ENCODE measurements at regions not wholly inside any gene's neighbourhood (a gene's known extent, or its start where the extent isn't known, plus 50 kb on each side); places are given as distances from the start of the nearest gene placed in this dataset.
A peak's percentile ranks its signal among the peaks of the same experiment; 100 is the strongest.
"Not testable (repeated sequence)": the region's sequence is repeated elsewhere in the genome, so short reads cannot be mapped to it uniquely, and the experiment has no call there.

DNA sequence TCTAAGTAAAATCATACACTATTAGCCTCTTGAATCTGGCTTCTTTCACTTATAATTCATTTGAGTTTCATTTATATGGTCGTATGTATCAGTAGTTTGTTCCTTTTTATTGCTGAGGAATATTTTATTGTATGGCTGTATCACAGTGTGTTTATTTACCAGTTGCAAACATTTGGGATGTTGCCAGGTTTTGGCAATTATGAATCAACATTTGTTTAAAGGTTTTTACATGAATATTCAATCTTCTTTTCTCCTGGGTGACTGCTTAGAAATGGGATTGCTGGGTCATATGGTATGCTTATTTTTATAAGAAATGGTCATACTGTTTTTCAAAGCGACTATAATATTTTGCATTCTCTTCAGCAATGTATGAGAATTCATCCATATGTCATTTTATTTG, 107.9 kb downstream of the PMAIP1 start:
- no peak for DNase-seq

DNA sequence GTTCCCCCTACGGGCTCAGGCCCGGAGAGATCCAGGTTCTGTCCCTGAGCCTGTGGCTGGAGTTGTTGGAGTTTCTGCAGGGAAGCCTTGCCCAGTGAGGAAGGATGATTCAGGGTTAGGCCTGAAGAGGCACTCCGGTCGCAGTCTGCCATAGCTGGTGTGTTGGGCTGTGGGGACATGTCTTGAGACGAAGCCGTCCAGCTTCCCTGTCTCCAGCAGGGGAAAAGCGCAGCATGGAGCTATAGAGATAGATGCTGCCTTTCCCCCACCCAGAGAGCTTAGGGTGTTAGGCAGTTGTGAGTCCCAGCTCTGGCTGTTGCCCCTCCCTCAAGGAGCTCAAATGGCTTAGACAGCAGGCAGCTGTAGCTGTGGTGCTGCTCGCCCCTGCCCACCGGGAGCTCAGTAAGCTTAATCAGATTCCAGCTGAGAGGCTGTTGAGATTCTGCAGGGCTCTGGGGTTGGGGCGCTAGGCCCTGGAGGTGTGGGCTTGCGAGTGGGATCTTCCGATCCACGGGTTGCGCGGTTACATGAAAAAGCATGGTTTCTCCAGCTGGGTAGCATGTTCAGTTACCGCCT, 103.9 kb downstream of the PMAIP1 start:
- no peak for DNase-seq

DNA sequence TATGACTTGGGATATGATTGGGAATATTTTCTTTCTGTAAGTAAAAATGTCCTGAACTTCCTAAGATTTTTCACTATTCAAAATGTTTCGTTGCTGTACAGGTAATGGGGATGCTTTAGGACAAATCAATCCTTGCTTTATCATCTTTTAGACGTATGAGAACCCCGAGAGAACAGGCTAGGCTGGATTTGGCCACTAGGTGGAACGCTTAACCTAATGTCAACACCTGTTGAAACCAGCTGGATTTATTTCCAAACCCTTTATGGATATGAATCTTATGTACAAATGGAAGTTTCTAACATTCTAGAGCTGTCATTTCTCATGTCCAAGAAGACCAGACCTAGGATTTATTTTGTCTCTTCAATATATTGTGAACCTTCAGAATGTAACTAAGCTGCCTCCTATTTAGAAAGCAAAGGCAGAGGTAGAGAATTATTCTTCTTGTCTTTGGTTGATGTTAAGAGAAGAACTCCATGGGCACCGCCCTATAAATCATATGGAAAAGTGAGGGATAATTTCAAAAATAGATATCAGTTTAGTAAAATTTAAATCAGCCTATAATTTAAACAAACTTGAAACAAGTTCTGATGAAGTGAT, 96.7 kb downstream of the PMAIP1 start:
- peak; percentile 52 for DNase-seq

DNA sequence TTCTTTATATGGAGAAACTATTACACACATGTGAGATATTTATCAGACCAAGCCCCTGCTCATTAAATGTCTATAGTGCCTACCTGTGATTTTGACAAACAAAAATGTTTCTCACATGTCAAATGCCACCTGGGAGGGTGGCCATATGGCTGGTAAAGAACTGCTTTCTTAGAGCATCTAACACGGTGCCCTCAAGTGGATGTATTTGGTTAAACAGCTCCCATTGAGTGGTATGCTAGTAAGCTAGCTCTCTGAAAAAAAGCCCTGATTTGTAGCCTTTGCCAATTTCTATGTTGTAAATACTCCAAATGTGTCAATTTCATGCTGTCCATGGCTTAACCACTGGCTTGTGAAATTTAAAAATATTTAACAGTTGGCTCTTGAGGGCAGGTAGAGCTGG, 94.6 kb downstream of the PMAIP1 start:
- DNase-seq = peak; percentile 15

DNA sequence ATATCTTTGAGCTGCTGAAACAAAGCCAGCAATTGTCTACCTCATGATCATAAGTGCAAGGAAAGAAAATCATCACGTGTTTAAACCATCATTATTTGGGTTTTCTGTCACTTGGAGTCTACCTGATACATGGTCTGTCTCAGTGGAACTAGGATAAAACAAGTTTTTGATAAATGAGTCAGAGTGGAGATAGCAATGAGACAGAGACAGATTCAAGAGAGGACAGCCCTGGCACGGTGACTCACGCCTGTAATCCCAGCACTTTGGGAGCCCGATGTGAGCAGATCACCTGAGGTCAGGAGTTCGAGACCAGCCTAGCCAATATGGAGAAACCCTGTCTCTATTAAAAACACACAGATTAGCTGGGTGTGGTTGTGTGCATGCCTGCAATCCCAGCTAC, 93.8 kb downstream of the PMAIP1 start:
- DNase-seq = no peak

DNA sequence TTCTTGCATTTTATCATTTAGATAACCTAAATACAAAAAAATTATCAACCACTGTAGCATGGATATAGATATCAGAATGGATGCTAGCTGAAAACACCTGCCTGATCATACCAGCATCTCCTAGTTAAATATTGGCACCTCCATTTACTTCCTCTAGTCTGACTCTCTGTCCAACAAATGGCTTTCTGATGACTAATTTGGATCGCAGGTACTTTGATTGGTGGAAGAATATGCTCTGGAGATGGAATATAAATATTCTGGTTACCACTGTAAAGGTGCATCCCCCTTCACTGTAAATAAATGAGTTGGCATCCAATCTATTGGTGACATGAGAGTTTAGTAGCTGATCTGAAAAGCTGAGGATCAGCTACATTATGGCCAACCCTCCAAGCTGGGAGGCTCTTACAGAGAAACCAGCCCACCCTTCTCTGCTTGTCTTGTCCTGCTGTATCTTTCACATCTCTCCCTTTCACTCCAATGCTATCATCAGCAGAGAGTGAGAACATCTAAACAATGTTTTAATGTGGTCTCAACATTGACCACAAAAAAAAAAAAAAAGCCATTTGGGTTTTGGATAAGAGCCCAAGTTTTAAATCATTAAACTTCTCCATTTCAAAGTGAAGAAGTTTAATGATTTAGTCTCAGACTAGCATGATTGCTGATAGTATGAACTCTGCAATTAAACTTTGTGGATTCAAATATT, 90.5 kb downstream of the PMAIP1 start:
- no peak for DNase-seq

DNA sequence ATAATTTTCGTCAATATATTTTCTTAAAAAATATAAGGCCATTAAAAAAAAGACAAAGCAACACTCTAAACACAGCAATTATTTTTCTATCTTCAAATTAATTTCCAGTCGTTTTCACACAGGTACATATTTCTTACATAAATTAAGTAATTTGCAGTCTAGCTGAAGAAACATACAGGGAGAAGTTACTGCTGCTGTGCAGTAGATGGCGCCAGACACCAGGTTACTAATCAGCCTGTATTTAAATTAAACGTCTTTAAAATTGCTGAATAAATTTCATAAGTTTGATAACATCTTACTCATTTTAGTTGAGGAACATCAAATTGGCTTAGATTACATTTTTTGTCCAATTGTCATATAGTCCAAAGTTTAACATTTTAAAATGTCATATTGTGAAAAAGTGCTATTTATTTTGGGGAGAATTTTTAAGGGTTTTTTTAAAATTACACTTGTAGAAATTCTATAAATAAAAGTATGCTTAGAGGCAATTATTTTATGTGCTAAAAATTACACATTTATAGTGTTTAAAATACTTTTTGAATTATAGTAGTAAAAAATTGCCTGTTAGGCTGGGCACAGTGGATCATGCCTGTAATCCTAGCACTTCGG, 88.4 kb downstream of the PMAIP1 start:
- DNase-seq = peak; percentile 58

DNA sequence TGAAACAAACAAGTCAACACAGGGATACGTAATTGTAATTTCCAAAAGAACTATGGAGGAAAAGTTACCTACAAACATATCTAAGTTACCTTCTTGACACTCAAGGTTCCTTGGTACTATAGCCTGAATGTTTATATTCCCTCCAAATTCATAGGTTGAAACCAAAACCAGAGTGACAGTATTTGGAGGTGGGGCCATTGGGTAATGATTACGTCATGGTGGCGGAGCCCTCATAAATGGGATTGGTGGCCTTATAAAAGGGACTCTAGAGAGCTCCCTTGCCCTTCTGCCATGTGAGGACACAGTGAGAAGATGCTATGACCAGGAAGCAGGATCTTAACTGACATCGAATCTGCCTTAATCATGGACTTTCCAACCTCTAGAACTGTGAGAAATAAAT, 87.3 kb downstream of the PMAIP1 start:
- no peak for DNase-seq

DNA sequence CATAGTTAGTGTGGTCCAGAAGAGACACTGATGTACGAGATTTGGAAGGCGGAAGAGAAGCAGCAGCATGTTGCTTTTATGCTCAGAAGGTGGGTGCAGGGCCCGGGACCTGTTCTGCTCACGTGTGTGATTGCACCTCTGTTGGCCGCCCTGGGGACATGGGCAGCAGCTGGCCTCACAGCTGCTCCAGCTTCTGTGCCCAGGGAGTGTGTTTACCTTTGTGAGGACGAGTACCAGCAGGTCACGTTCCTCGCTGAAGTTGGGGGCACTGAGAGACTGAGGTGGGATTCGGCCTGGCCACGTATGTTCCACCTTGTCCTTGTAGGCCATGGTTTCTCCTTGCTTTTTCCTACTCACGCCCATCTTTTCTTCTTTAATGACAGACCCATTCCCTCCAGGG, 86.3 kb downstream of the PMAIP1 start:
- no peak for DNase-seq

DNA sequence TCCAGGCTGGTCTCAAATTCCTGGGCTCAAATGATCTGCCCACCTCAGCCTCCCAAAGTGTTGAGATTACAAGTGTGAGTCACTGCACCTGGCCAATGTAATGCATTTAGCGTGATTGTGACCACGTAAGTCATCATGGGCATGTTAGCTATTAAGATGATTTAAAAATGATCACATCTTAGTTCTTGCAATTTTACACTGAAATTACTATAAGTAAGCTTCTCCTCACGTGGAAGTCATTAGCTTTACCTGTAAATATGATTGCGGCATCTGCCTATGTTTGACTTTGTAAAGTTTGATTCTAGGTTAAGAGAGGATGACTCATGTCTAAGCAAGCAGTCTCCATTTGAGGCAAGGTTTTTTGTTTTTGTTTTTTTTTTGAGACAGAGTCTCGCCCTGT, 85.5 kb downstream of the PMAIP1 start:
- no peak for DNase-seq

DNA sequence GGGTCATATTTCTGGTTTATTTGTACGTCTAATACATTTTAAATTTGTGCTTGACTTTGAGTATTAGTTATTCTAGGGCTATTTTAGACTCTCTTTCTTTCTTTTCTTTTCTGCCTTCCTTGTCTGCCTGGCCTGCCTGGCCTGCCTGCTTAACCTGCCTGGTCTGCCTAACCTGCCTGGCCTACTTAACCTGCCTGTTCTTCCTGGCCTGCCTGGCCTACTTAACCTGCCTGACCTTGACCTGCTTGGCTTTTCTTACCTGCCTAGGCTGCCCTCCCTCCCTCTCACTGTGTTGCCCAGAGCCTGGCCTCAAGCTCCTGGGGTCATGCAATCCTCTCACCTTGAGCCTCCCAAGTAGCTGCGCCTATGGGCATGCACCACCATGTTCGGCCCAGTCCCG, 83.7 kb downstream of the PMAIP1 start:
- no peak for DNase-seq

DNA sequence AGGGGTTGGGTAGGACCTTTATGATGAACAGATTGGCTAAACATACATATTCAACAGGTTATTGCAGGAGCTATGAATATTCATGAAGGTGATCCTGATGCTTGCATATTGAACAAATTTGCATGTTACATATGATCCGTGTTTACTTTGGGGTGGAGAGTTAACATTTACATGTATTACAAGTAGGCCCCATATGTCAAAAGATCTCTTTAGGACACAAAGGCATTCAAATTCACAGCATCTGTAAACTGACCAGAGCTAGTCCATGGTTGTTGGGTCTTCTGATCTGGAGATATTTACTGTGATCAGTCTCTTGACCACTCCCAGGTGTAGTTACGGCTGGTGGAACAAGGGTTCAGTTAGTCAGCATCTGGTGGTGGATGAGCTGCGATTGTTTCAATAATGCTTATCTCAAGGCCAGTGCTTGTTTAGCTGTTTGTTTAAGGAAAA, 80.4 kb downstream of the PMAIP1 start:
- DNase-seq = no peak

DNA sequence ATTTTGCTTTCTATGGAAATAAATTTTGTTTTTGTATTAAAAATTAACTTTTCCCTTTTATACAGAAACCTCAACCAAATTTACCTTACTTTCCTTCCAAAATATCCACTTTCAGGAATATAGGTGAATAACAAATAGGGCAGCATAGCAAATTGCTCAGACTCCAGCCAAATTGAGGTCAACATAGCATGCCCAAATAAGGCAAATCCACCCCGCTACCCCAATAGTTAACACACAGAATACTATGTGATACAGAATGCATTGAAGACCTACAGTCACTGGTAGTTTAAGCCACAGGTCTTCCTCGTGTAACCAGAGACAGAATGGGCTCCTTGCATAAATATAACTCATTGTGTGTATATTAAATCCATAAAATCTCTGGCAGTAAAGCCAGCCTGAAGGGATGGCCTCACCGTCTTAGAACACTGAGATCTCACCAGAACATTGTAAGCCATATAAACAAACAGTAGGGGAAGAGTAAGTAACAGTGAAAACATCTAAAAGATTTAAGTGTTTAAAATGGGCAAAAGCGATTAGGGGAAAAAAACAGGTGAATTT, 72.2 kb downstream of the PMAIP1 start:
- no peak for DNase-seq

DNA sequence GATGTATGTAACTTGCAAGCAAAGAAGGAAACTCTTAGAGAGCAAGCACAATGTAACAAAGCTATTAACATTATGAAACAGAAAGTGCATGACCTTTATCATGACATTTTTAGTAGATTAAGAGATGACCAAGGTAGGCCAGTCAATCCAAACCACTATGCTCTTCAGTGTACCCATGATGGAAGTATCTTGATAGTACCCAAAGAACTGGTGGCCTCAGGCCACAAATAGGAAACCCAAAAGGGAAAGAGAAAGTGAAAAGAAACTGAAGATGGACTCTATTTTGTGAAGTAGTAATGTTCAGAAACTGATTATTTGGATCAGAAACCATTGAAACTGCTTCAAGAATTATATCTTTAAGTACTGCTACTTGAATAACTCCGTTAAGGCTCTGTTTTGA, 71.3 kb downstream of the PMAIP1 start:
- DNase-seq = not testable (repeated sequence)

DNA sequence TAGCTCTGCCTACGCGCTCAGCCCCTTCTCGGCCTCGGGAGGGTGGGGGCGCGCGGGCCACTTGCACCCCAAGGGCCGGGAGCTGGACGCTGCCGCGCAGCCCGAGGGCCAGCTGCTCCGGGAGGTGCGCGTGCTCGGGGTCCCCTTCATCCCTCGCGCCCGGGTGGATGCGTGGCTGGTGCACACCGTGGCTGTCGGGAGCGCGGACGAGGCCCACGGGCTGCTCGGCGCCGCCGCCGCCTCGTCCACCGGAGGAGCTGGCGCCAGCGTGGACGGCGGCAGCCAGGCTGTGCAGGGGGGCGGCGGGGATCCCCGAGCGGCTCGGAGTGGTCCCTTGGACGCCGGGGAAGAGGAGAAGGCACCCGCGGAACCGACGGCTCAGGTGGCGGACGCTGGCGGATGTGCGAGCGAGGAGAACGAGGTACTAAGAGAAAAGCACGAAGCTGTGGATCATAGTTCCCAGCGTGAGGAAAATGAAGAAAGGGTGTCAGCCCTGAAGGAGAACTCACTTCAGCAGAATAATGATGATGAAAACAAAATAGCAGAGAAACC, 69.8 kb downstream of the PMAIP1 start:
- DNase-seq = not testable (repeated sequence)

DNA sequence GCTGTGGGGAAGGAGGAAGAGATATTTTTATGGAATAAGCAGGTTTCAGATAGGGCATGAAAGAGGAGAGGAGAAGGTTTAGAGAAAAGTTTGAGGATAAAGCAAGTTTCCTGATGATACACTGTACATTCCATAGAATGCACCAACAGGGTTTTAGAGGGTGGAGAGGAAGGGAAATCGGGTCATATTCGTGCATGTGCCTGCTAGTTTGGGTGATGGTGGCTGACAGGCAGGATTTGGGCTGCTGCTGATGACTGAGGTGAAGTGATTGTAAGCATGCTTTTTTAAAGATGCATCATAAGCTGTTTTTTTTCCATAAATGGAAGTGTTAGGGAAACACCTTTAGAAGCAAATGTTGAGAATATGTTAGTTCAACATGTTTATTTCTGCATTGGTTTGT, 68.8 kb downstream of the PMAIP1 start:
- no peak for DNase-seq

DNA sequence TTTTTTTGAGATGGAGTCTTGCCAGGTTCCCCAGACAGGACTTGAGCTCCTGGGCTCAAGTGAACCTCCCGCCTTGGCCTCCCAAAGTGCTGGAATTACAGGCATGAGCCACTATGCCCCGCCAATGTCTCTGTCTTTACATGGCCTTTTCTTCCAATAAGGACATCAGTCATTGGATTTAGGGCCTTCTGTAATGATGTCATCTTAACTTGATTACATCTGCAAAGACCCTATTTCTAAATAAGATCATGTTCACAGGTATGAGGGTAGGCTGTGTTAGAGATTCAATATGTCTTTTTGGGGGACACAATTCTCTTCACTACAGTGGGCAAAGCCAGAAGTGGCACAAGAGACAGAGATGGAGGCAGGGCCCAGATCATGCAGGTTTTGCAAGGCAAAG, 68.1 kb downstream of the PMAIP1 start:
- no peak for DNase-seq

DNA sequence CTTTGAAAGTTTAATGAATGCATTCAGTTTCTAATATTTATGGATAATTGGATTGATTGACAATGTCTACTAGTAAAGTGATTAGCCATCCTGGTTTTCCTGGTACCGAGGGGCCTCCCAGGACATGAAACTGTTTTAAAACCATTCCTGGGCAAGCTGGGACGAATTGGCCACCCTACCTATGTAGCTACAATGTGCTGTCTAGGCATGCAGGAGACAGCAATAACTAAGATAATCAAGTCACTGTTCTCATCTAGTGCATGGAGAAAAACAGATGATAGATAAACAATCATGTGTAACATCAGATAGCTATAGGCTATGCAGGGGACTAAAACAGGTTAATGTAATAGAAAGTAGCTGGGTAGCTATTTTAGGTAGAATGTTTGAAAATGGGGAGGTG, 67.1 kb downstream of the PMAIP1 start:
- no peak for DNase-seq

DNA sequence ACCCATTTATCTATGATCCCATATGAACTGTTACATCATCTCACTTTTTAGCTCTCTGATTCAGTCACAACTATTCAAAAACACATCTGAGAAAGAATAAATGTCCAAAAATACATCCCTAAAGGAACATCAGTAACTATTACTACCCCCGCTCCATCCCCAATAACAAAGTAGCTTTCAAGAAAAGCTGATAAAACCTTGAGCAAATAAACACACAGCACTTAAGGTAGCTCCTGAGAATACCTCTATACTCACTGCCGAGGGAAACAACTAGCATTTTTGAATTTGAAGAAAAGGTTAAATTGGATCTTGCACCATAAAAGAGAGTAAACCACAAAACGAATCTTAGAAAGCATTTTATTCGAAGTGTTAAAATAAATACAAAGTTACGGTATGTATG, 63.4 kb downstream of the PMAIP1 start:
- no peak for DNase-seq

DNA sequence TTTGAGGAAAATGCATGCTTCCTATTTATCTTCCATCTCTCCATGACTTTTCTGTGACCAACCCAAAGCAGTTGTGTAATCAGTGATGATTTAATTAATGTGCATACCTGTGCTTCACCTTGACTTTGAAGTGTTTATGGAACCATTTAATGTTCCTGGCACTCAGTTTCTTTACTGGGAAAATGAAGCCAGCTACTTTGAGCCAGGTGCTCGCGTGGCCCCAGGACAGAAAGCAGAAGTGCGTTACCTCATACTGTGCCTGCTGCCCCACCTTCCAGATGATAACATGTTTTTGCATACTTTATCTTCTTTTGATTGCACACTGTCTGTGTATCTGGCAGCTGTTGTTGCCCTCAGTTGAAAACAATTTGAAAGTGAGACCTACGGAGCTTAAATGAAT, 61.3 kb downstream of the PMAIP1 start:
- DNase-seq = no peak

DNA sequence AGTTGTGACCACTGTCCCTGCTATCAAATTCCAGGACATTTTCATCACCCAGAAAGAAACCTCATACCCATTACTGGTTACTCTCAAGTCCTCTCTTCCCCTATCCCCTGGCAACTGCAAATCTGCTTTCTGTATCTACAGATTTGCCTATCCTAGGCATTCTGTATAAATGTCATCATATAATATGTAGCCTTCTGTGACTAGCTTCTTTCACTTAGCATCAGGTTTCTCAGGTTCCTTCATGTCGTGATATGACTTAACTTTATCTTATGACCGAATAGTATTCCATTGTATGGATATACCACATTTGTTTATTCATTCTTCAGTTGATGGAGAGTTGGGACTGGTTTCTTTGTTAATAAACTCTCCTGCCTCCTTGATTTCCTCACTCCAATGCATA, 60.5 kb downstream of the PMAIP1 start:
- DNase-seq = no peak

DNA sequence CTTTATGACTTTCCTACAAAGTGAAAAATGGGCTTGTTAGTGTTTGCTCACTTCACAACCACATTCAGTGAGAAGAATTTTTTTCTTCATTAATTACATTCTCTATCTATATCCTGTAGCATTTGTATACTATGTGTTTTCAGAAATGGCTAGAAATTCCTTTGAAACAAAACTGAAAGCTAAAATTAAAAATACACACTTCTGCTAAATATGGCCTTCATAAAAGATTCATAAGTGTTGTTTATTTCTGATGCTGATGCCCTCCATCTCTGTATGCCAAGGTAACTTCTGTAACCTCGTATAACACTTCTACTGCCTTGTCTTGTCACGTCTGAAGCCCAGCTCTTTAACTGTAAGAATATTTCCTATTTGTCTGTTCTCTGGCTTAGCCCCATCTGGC, 59.8 kb downstream of the PMAIP1 start:
- DNase-seq = no peak

DNA sequence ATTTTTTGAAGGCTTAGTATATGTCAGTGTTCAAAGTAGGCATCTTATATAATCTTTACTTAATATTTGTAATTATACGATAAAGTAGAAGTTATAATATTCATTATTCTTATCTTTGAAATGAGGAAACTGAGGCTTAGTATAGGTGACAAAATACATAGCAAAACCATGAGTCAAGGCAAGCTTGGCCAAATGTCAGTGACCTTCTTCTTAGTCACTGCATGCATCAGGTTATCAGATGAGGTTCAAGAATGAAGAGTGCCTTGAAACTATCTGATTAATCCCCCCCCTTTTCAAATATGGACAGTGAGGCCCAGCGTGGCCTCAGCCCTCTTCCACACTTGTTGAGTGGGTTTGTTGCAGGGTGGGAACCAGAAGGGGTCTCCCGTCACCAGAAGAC, 59.3 kb downstream of the PMAIP1 start:
- peak; percentile 29 for DNase-seq

DNA sequence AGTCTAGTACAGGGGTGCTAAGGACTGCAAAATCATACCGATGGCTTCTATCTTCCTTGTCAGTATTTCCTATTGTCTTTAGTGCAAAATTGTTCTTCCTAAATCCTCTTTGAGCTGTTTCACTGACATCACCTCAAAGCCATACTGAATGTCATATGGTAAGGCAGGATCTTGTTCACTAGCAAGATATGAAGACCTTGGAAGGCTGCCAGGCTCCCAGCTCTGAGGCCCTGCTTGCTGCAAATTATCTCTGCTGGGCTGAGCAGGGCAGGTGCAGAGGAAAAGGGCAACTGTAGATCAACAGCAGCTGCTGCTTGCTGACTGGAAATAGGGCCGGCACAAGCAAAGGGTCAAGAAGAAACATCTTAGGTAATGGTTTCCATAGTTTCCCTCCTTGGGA, 58.2 kb downstream of the PMAIP1 start:
- DNase-seq = peak; percentile 83
